IPS-15b (cell line): ENCODE measurements at regions not wholly inside any gene's neighbourhood (a gene's known extent, or its start where the extent isn't known, plus 50 kb on each side); places are given as distances from the start of the nearest gene placed in this dataset.

ENCODE experiments used
- H3K27me3 ChIP-seq: one replicate; pipeline ENCODE4 v1.6.1; 2013; ENCODE audit warnings: low read length; ENCODE audit not compliant: control insufficient read depth, insufficient read depth
- H3K36me3 ChIP-seq: one replicate; pipeline ENCODE4 v1.6.1; 2013; ENCODE audit warnings: low read length; ENCODE audit not compliant: control insufficient read depth, insufficient read depth
- H3K4me1 ChIP-seq: one replicate; pipeline ENCODE4 v1.6.1; 2013; ENCODE audit warnings: mild to moderate bottlenecking, low read length; ENCODE audit not compliant: control insufficient read depth, insufficient read depth
- H3K4me3 ChIP-seq: one replicate; pipeline ENCODE4 v1.5.1; 2013; ENCODE audit warnings: low read depth, low read length
- H3K9ac ChIP-seq: one replicate; pipeline ENCODE4 v1.6.1; 2013; ENCODE audit warnings: low read depth, mild to moderate bottlenecking, low read length
- H3K9me3 ChIP-seq: one replicate; pipeline ENCODE4 v1.6.1; 2013; ENCODE audit warnings: mild to moderate bottlenecking, low read length; ENCODE audit not compliant: control insufficient read depth, insufficient read depth

- H3K4me1 ChIP-seq = no peaks in the 10 kb centered on the region
- no peak overlapping the region for H3K9ac ChIP-seq
- H3K27me3 ChIP-seq = no peaks in the 10 kb centered on the region
- H3K4me3 ChIP-seq = no peak overlapping the region
- no peaks in the 10 kb centered on the region for H3K9me3 ChIP-seq
- no peaks in the 10 kb centered on the region for H3K36me3 ChIP-seq
Measured at GRCh38 chr18:7436166-7436565, 130.9 kb upstream of the PTPRM start.

- Histone ChIP-seq H3K4me3 (no peak overlapping the region), H3K4me1 (no peaks in the 10 kb centered on the region), H3K9ac (no peak overlapping the region), H3K9me3 (no peaks in the 10 kb centered on the region), H3K27me3 (no peaks in the 10 kb centered on the region), H3K36me3 (no peaks in the 10 kb centered on the region)
Measured at GRCh38 chr18:7437870-7438269, 129.2 kb upstream of the PTPRM start.

- H3K36me3 ChIP-seq = no peaks in the 10 kb centered on the region
- no peak overlapping the region for H3K4me3 ChIP-seq
- H3K9me3 ChIP-seq = no peaks in the 10 kb centered on the region
- H3K4me1 ChIP-seq = no peaks in the 10 kb centered on the region
- no peak overlapping the region for H3K9ac ChIP-seq
- no peaks in the 10 kb centered on the region for H3K27me3 ChIP-seq
Measured at GRCh38 chr18:7438646-7439045, 128.5 kb upstream of the PTPRM start.

GRCh38 chr18:7447318-7448028 is 119.6 kb upstream of the PTPRM start:
- H3K36me3 ChIP-seq = no peaks in the 10 kb centered on the region
- no peak overlapping the region for H3K9ac ChIP-seq
- no peaks in the 10 kb centered on the region for H3K27me3 ChIP-seq
- no peaks in the 10 kb centered on the region for H3K9me3 ChIP-seq
- H3K4me3 ChIP-seq = no peak overlapping the region
- H3K4me1 ChIP-seq = no peaks in the 10 kb centered on the region

- Histone ChIP-seq H3K9me3 (no peaks in the 10 kb centered on the region), H3K9ac (no peak overlapping the region), H3K4me1 (no peaks in the 10 kb centered on the region), H3K36me3 (no peaks in the 10 kb centered on the region), H3K27me3 (no peaks in the 10 kb centered on the region), H3K4me3 (no peak overlapping the region)
Measured at GRCh38 chr18:7452331-7452730, 114.8 kb upstream of the PTPRM start.

- H3K9me3 ChIP-seq = no peaks in the 10 kb centered on the region
- H3K4me3 ChIP-seq = no peak overlapping the region
Measured at GRCh38 chr18:7454429-7454828, 112.7 kb upstream of the PTPRM start.

GRCh38 chr18:7456376-7456775 is 110.7 kb upstream of the PTPRM start:
- H3K4me1 ChIP-seq = no peaks in the 10 kb centered on the region
- no peak overlapping the region for H3K4me3 ChIP-seq
- H3K27me3 ChIP-seq = no peaks in the 10 kb centered on the region
- no peak overlapping the region for H3K9ac ChIP-seq
- H3K36me3 ChIP-seq = no peaks in the 10 kb centered on the region
- no peaks in the 10 kb centered on the region for H3K9me3 ChIP-seq

More at GRCh38 chr18:7454429-7454828, 112.7 kb upstream of the PTPRM start:
- Histone ChIP-seq H3K36me3 (no peaks in the 10 kb centered on the region), H3K27me3 (no peaks in the 10 kb centered on the region), H3K4me1 (no peaks in the 10 kb centered on the region), H3K9ac (no peak overlapping the region)

GRCh38 chr18:7457262-7457661 is 109.9 kb upstream of the PTPRM start:
- Histone ChIP-seq H3K4me3 (no peak overlapping the region), H3K36me3 (no peaks in the 10 kb centered on the region), H3K4me1 (no peaks in the 10 kb centered on the region), H3K27me3 (no peaks in the 10 kb centered on the region), H3K9ac (no peak overlapping the region), H3K9me3 (no peaks in the 10 kb centered on the region)

GRCh38 chr18:7458884-7459283 is 108.2 kb upstream of the PTPRM start:
- Histone ChIP-seq H3K9me3 (no peaks in the 10 kb centered on the region), H3K9ac (no peak overlapping the region), H3K36me3 (no peaks in the 10 kb centered on the region), H3K27me3 (no peaks in the 10 kb centered on the region), H3K4me3 (no peak overlapping the region), H3K4me1 (no peaks in the 10 kb centered on the region)

GRCh38 chr18:7459851-7460770 is 107.0 kb upstream of the PTPRM start:
- no peaks in the 10 kb centered on the region for H3K36me3 ChIP-seq
- no peaks in the 10 kb centered on the region for H3K4me1 ChIP-seq
- H3K27me3 ChIP-seq = no peaks in the 10 kb centered on the region
- H3K9ac ChIP-seq = no peak overlapping the region
- no peaks in the 10 kb centered on the region for H3K9me3 ChIP-seq
- H3K4me3 ChIP-seq = no peak overlapping the region

GRCh38 chr18:7464245-7464966 is 102.7 kb upstream of the PTPRM start:
- Histone ChIP-seq H3K36me3 (no peaks in the 10 kb centered on the region), H3K4me1 (no peaks in the 10 kb centered on the region)

More at GRCh38 chr18:7464245-7464966, 102.7 kb upstream of the PTPRM start:
- no peaks in the 10 kb centered on the region for H3K27me3 ChIP-seq
- H3K9me3 ChIP-seq = no peaks in the 10 kb centered on the region
- H3K9ac ChIP-seq = no peak overlapping the region
- no peak overlapping the region for H3K4me3 ChIP-seq
